ENCODE measurements at regions not wholly inside any gene's neighbourhood (a gene's known extent, or its start where the extent isn't known, plus 50 kb on each side); places are given as distances from the start of the nearest gene placed in this dataset.

GRCh38 chr3:194953291-194953690 lies 267.6 kb downstream of the FAM43A start:
- TF ChIP-seq, protein P1, sequence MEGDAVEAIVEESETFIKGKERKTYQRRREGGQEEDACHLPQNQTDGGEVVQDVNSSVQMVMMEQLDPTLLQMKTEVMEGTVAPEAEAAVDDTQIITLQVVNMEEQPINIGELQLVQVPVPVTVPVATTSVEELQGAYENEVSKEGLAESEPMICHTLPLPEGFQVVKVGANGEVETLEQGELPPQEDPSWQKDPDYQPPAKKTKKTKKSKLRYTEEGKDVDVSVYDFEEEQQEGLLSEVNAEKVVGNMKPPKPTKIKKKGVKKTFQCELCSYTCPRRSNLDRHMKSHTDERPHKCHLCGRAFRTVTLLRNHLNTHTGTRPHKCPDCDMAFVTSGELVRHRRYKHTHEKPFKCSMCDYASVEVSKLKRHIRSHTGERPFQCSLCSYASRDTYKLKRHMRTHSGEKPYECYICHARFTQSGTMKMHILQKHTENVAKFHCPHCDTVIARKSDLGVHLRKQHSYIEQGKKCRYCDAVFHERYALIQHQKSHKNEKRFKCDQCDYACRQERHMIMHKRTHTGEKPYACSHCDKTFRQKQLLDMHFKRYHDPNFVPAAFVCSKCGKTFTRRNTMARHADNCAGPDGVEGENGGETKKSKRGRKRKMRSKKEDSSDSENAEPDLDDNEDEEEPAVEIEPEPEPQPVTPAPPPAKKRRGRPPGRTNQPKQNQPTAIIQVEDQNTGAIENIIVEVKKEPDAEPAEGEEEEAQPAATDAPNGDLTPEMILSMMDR (IDR thresholded peaks at IDR 0.05) = no peak
- TF ChIP-seq POLR2A (IDR thresholded peaks at IDR 0.05) = no peak

Measured in transverse colon (tissue), 3 donors.